Esophagus muscularis mucosa (tissue), 4 donors: ENCODE measurements at regions not wholly inside any gene's neighbourhood (a gene's known extent, or its start where the extent isn't known, plus 50 kb on each side); places are given as distances from the start of the nearest gene placed in this dataset.

Source experiments
- EP300 ChIP-seq: sonication (generic); formaldehyde crosslinking; IDR thresholded peaks from one replicate; pipeline ENCODE4 v1.6.1; 2017; ENCODE audit warnings: antibody characterized with exemption
- POLR2A ChIP-seq: fragments of 450-650 bp; IDR thresholded peaks from one replicate; pipeline ENCODE4 v1.6.1; 2017; ENCODE audit warnings: antibody characterized with exemption, moderate library complexity, mild to moderate bottlenecking, low read depth
- TF ChIP-seq, protein P1 (sequence below), 3 experiments: fragments of 200-600 bp in 2 of 3; fragments of 450-650 bp in 1 of 3; sonication (generic) in 2 of 3; IDR thresholded peaks; one replicate each; pipeline ENCODE4 v1.5.1; 2017 to 2019; ENCODE audit warnings: antibody characterized with exemption in 3 of 3, mild to moderate bottlenecking in 2 of 3, moderate library complexity in 1 of 3

DNA sequence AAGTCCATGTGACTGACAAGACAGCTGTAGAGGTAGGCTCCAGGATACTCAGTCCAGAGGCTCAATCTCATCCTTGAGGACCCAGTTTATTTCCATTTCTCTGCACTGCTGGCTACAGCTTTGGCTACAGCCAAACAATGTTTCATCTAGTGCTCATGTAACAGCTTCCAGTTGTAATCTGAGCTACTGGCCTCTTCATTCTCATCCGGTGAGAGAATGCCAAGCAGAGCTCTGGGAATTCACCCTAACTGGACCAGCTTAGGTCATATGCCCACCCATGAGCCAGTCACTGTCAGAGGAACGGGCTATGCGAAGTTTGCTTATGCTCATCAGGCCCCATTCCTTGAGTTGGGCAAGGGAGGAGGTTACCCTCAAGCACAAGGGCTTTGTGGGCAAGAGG is 192.9 kb downstream of the EVX1 start:
- no peak for TF ChIP-seq EP300
- TF ChIP-seq POLR2A, result no peak
- TF ChIP-seq, protein P1, sequence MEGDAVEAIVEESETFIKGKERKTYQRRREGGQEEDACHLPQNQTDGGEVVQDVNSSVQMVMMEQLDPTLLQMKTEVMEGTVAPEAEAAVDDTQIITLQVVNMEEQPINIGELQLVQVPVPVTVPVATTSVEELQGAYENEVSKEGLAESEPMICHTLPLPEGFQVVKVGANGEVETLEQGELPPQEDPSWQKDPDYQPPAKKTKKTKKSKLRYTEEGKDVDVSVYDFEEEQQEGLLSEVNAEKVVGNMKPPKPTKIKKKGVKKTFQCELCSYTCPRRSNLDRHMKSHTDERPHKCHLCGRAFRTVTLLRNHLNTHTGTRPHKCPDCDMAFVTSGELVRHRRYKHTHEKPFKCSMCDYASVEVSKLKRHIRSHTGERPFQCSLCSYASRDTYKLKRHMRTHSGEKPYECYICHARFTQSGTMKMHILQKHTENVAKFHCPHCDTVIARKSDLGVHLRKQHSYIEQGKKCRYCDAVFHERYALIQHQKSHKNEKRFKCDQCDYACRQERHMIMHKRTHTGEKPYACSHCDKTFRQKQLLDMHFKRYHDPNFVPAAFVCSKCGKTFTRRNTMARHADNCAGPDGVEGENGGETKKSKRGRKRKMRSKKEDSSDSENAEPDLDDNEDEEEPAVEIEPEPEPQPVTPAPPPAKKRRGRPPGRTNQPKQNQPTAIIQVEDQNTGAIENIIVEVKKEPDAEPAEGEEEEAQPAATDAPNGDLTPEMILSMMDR (IDR thresholded peaks at IDR 0.05), result no peak
